HG03565 (cell line): ENCODE measurements at regions not wholly inside any gene's neighbourhood (a gene's known extent, or its start where the extent isn't known, plus 50 kb on each side); places are given as distances from the start of the nearest gene placed in this dataset.
A peak's percentile ranks its signal among the peaks of the same experiment; 100 is the strongest.

Source experiments
- ATAC-seq: cut with Tn5 transposase; IDR thresholded peaks from one replicate; pipeline ENCODE4 v1.9.1; 2021; ENCODE audit warnings: mild to moderate bottlenecking, moderate library complexity; ENCODE audit not compliant: unreplicated experiment

GRCh38 chr4:14087921-14088320 is 460.4 kb upstream of the BOD1L1 start:
- ATAC-seq, result no peak

GRCh38 chr4:14091531-14091930 is 464.0 kb upstream of the BOD1L1 start:
- ATAC-seq, result no peak

- no peak for ATAC-seq
These were observed 464.4 kb upstream of the BOD1L1 start for GRCh38 chr4:14091966-14092365.

- ATAC-seq, result no peak
These were observed 465.2 kb upstream of the BOD1L1 start for GRCh38 chr4:14092741-14093140.

GRCh38 chr4:14095831-14096230 is 468.3 kb upstream of the BOD1L1 start:
- ATAC-seq, result no peak

GRCh38 chr4:14096396-14096965 is 469.0 kb upstream of the BOD1L1 start:
- no peak for ATAC-seq

GRCh38 chr4:14100349-14100748 is 472.8 kb upstream of the BOD1L1 start:
- ATAC-seq, result no peak

- no peak for ATAC-seq
These were observed 482.9 kb upstream of the BOD1L1 start for GRCh38 chr4:14110407-14110806.

- no peak for ATAC-seq
These were observed 484.2 kb upstream of the BOD1L1 start for GRCh38 chr4:14111730-14112181.

GRCh38 chr4:14115106-14115505 is 487.6 kb upstream of the BOD1L1 start:
- no peak for ATAC-seq

GRCh38 chr4:14117575-14118238 is 490.2 kb upstream of the BOD1L1 start:
- ATAC-seq, result no peak

GRCh38 chr4:14124816-14125215 is 497.3 kb upstream of the BOD1L1 start:
- no peak for ATAC-seq

GRCh38 chr4:14125375-14126129 is 498.0 kb upstream of the BOD1L1 start:
- peak; percentile 95 for ATAC-seq

GRCh38 chr4:14130551-14130950 is 503.0 kb upstream of the BOD1L1 start:
- ATAC-seq, result no peak

- no peak for ATAC-seq
These were observed 503.8 kb upstream of the BOD1L1 start for GRCh38 chr4:14131335-14131734.

GRCh38 chr4:14132301-14132700 is 504.8 kb upstream of the BOD1L1 start:
- ATAC-seq, result no peak

GRCh38 chr4:14138106-14138505 is 510.6 kb upstream of the BOD1L1 start:
- no peak for ATAC-seq

- ATAC-seq, result peak; percentile 56
These were observed 516.4 kb upstream of the BOD1L1 start for GRCh38 chr4:14143892-14144291.

GRCh38 chr4:14149176-14150053 is 521.9 kb upstream of the BOD1L1 start:
- no peak for ATAC-seq

- ATAC-seq, result no peak
These were observed 523.6 kb upstream of the BOD1L1 start for GRCh38 chr4:14151101-14151500.
